ENCODE measurements at regions not wholly inside any gene's neighbourhood (a gene's known extent, or its start where the extent isn't known, plus 50 kb on each side); places are given as distances from the start of the nearest gene placed in this dataset.

DNA sequence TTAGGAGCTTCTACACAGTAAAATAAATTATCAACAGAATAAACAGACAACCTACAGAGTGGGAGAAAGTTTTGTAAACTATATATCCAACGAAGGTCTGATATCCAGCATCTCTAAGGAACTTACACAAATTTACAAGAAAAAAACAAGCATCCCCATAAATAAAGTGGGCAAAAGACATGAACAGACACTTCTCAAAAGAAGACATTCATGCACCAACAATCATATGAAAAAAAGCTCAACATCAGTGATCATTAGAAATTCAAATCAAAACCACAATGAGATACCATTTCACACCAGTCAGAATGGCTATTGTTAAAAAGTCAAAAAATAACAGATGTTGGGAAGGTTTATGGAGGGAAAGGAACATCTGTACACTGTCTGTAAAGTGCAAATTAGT, 526.4 kb upstream of the CAMK1G start (continued):
- TF ChIP-seq, protein P1, sequence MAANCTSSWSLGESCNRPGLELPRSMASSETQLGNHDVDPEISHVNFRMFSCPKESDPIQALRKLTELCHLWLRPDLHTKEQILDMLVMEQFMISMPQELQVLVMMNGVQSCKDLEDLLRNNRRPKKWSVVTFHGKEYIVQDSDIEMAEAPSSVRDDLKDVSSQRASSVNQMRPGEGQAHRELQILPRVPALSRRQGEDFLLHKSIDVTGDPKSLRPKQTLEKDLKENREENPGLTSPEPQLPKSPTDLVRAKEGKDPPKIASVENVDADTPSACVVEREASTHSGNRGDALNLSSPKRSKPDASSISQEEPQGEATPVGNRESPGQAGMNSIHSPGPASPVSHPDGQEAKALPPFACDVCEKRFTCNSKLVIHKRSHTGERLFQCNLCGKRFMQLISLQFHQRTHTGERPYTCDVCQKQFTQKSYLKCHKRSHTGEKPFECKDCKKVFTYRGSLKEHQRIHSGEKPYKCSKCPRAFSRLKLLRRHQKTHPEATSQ (tag by site-specific recombination; IDR thresholded peaks at IDR 0.05) = no peak
- TF ChIP-seq, protein P2, sequence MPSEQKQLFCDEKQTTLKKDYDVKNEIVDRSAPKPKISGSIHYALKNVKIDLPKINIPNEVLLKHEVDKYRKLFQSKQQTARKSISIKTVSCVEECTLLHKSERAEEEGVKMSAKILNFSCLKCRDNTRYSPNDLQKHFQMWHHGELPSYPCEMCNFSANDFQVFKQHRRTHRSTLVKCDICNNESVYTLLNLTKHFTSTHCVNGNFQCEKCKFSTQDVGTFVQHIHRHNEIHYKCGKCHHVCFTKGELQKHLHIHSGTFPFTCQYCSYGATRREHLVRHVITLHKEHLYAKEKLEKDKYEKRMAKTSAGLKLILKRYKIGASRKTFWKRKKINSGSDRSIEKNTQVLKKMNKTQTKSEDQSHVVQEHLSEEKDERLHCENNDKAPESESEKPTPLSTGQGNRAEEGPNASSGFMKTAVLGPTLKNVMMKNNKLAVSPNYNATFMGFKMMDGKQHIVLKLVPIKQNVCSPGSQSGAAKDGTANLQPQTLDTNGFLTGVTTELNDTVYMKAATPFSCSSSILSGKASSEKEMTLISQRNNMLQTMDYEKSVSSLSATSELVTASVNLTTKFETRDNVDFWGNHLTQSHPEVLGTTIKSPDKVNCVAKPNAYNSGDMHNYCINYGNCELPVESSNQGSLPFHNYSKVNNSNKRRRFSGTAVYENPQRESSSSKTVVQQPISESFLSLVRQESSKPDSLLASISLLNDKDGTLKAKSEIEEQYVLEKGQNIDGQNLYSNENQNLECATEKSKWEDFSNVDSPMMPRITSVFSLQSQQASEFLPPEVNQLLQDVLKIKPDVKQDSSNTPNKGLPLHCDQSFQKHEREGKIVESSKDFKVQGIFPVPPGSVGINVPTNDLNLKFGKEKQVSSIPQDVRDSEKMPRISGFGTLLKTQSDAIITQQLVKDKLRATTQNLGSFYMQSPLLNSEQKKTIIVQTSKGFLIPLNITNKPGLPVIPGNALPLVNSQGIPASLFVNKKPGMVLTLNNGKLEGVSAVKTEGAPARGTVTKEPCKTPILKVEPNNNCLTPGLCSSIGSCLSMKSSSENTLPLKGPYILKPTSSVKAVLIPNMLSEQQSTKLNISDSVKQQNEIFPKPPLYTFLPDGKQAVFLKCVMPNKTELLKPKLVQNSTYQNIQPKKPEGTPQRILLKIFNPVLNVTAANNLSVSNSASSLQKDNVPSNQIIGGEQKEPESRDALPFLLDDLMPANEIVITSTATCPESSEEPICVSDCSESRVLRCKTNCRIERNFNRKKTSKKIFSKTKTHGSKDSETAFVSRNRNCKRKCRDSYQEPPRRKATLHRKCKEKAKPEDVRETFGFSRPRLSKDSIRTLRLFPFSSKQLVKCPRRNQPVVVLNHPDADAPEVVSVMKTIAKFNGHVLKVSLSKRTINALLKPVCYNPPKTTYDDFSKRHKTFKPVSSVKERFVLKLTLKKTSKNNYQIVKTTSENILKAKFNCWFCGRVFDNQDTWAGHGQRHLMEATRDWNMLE (tag by site-specific recombination; conservative IDR thresholded peaks at IDR 0.05; ENCODE audit: low read depth) = no peak
- TF ChIP-seq BCL11B (tag by site-specific recombination; IDR thresholded peaks at IDR 0.05; ENCODE audit: low read depth) (no peak), ZNF664 (tag by site-specific recombination; IDR thresholded peaks at IDR 0.05) (no peak), ZNF132 (tag by site-specific recombination; IDR thresholded peaks at IDR 0.05; ENCODE audit: borderline replicate concordance) (no peak)

DNA sequence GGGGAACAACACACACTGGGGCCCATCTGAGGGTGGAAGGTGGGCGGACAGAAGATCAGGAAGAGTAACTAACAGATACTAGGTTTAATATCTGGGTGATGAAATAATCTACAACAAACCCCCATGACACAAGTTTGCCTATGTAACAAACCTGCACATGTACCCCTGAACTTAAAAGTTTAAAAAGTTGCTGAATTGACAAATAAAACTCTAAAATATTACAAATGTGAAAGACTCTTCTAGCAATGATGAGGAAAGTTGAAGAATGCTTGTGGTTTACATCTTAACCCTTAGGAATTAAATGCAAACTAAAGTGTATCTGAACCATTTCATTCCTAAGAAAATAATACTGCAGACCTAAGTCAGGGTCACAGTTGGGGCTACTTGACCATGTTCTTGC, 525.6 kb upstream of the CAMK1G start:
- POLR2A ChIA-PET = no interaction called here
- no peaks in the 10 kb centered on the region; the same call in 1 of the 2 replicates for H3K9me3 ChIP-seq (ENCODE audit: control insufficient read depth, insufficient read depth, low read depth, low read length)
- TF ChIP-seq ZNF202 (tag by site-specific recombination; IDR thresholded peaks at IDR 0.05; ENCODE audit: borderline replicate concordance) (no peak), HOXD13 (CRISPR knock-in tag; IDR thresholded peaks at IDR 0.05; ENCODE audit: borderline replicate concordance) (no peak), ZNF221 (tag by site-specific recombination; IDR thresholded peaks at IDR 0.05; ENCODE audit: borderline replicate concordance) (no peak), ZBTB21 (tag by site-specific recombination; IDR thresholded peaks at IDR 0.05) (no peak), ZNF529 (tag by site-specific recombination; IDR thresholded peaks at IDR 0.05; ENCODE audit: insufficient replicate concordance) (no peak), ZNF169 (tag by site-specific recombination; IDR thresholded peaks at IDR 0.05) (no peak), ZBTB20 (tag by site-specific recombination; IDR thresholded peaks at IDR 0.05) (no peak), ZNF146 (tag by site-specific recombination; IDR thresholded peaks at IDR 0.05) (no peak), ZIC2 (tag by site-specific recombination; IDR thresholded peaks at IDR 0.05) (no peak), EGR2 (tag by site-specific recombination; IDR thresholded peaks at IDR 0.05; ENCODE audit: low read depth) (no peak), KLF10 (tag by site-specific recombination; IDR thresholded peaks at IDR 0.05) (no peak)
- TF ChIP-seq, protein P3, sequence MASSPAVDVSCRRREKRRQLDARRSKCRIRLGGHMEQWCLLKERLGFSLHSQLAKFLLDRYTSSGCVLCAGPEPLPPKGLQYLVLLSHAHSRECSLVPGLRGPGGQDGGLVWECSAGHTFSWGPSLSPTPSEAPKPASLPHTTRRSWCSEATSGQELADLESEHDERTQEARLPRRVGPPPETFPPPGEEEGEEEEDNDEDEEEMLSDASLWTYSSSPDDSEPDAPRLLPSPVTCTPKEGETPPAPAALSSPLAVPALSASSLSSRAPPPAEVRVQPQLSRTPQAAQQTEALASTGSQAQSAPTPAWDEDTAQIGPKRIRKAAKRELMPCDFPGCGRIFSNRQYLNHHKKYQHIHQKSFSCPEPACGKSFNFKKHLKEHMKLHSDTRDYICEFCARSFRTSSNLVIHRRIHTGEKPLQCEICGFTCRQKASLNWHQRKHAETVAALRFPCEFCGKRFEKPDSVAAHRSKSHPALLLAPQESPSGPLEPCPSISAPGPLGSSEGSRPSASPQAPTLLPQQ (tag by site-specific recombination; IDR thresholded peaks at IDR 0.05) = no peak
- TF ChIP-seq, protein P4, sequence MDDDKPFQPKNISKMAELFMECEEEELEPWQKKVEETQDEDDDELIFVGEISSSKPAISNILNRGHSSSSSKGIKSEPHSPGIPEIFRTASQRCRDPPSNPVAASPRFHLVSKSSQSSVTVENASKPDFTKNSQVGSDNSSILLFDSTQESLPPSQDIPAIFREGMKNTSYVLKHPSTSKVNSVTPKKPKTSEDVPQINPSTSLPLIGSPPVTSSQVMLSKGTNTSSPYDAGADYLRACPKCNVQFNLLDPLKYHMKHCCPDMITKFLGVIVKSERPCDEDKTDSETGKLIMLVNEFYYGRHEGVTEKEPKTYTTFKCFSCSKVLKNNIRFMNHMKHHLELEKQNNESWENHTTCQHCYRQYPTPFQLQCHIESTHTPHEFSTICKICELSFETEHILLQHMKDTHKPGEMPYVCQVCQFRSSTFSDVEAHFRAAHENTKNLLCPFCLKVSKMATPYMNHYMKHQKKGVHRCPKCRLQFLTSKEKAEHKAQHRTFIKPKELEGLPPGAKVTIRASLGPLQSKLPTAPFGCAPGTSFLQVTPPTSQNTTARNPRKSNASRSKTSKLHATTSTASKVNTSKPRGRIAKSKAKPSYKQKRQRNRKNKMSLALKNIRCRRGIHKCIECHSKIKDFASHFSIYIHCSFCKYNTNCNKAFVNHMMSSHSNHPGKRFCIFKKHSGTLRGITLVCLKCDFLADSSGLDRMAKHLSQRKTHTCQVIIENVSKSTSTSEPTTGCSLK (tag by site-specific recombination; IDR thresholded peaks at IDR 0.05) = no peak
- no peak overlapping the region for H3K27ac ChIP-seq (ENCODE audit: extremely low read depth, low read depth, low read length)
- CTCF ChIA-PET = interaction anchor here (0.7 kb wide), 1 partner anchor 118 kb away, joined by 3 read pairs; no protein-coding TSS in a partner anchor
- H3K4me1 ChIP-seq (ENCODE audit: control insufficient read depth, insufficient read depth, low read length) = no peaks in the 10 kb centered on the region
- no peaks in the 10 kb centered on the region for H3K36me3 ChIP-seq (ENCODE audit: control insufficient read depth in 2 of 2, insufficient read depth in 1 of 2, low read length in 2 of 2)
- H3K4me3 ChIP-seq (ENCODE audit: low read depth, low read length) = no peak overlapping the region
